Activated T-helper 1 cell treated with anti-CD3 and anti-CD28 coated beads, Interleukin-12 subunit alpha, Interleukin-12 subunit beta, Interleukin-2, Interleukin-4 antibody, amounts not matched to agents 30 ng/mL and 10 ng/mL and 1 ng/mL, durations not matched to agents 14 hours and 24 hours and 36 hours (primary cell): ENCODE measurements at regions not wholly inside any gene's neighbourhood (a gene's known extent, or its start where the extent isn't known, plus 50 kb on each side); places are given as distances from the start of the nearest gene placed in this dataset.
A peak's percentile ranks its signal among the peaks of the same experiment; 100 is the strongest.

Source experiments
- DNase-seq: peaks from one replicate; pipeline ENCODE4 v3.0.0; 2021; ENCODE audit warnings: low spot score
- H3K27ac Mint-ChIP-seq: one replicate; pipeline ENCODE4 v1.8.0; 2021; ENCODE audit warnings: mild to moderate bottlenecking, mixed read lengths
- H3K27me3 Mint-ChIP-seq: one replicate; pipeline ENCODE4 v1.8.0; 2022; ENCODE audit warnings: mild to moderate bottlenecking, moderate library complexity, mixed read lengths; ENCODE audit not compliant: insufficient read depth
- H3K36me3 Mint-ChIP-seq: one replicate; pipeline ENCODE4 v1.8.0; 2021; ENCODE audit warnings: low read depth, mixed read lengths
- H3K4me1 Mint-ChIP-seq: one replicate; pipeline ENCODE4 v1.8.0; 2021; ENCODE audit warnings: low read depth, mixed read lengths
- H3K4me3 Mint-ChIP-seq: one replicate; pipeline ENCODE4 v1.8.0; 2021; ENCODE audit warnings: mild to moderate bottlenecking, moderate library complexity, mixed read lengths
- H3K9me3 Mint-ChIP-seq: one replicate; pipeline ENCODE4 v1.8.0; 2021; ENCODE audit warnings: mixed read lengths
- intact Hi-C: fragments of 100-400 bp; cut with micrococcal nuclease; formaldehyde crosslinking; loops from one replicate; pipeline ENCODE4 v1.15.1; 2024

- Mint-ChIP-seq H3K27me3 (peaks cover 53% of the 10 kb centered on the region), H3K9me3 (no peaks in the 10 kb centered on the region), H3K4me3 (no peak overlapping the region), H3K4me1 (peaks cover 15% of the 10 kb centered on the region), H3K36me3 (no peaks in the 10 kb centered on the region), H3K27ac (no peak overlapping the region)
- no peak for DNase-seq
- intact Hi-C loops, result no loop called here
These were observed 69.0 kb upstream of the CAPRIN2 start for GRCh38 chr12:30823764-30824163.

- intact Hi-C loops, result no loop called here
- peak overlapping the region; percentile 80 for H3K4me3 Mint-ChIP-seq
These were observed 68.5 kb upstream of the CAPRIN2 start for GRCh38 chr12:30823156-30823699.

GRCh38 chr12:30822385-30823155, 67.8 kb upstream of the CAPRIN2 start:
- no peaks in the 10 kb centered on the region for H3K9me3 Mint-ChIP-seq
- no peak overlapping the region for H3K27ac Mint-ChIP-seq
- DNase-seq, result peak; percentile 4
- H3K36me3 Mint-ChIP-seq, result no peaks in the 10 kb centered on the region
- intact Hi-C loops, result no loop called here
- peaks cover 59% of the 10 kb centered on the region for H3K27me3 Mint-ChIP-seq
- H3K4me3 Mint-ChIP-seq, result peak overlapping the region; percentile 80
- H3K4me1 Mint-ChIP-seq, result peaks cover 15% of the 10 kb centered on the region

More at GRCh38 chr12:30823156-30823699, 68.5 kb upstream of the CAPRIN2 start:
- Mint-ChIP-seq H3K4me1 (peaks cover 15% of the 10 kb centered on the region), H3K36me3 (no peaks in the 10 kb centered on the region), H3K9me3 (no peaks in the 10 kb centered on the region), H3K27me3 (peaks cover 58% of the 10 kb centered on the region), H3K27ac (no peak overlapping the region)
- DNase-seq, result no peak

GRCh38 chr12:30820406-30820946, 65.7 kb upstream of the CAPRIN2 start:
- Mint-ChIP-seq H3K9me3 (no peaks in the 10 kb centered on the region), H3K4me1 (peaks cover 15% of the 10 kb centered on the region), H3K27me3 (peaks cover 62% of the 10 kb centered on the region), H3K36me3 (no peaks in the 10 kb centered on the region), H3K4me3 (no peak overlapping the region), H3K27ac (no peak overlapping the region)
- no peak for DNase-seq
- intact Hi-C loops, result no loop called here

- intact Hi-C loops, result no loop called here
- Mint-ChIP-seq H3K4me1 (peaks cover 15% of the 10 kb centered on the region), H3K9me3 (no peaks in the 10 kb centered on the region), H3K36me3 (no peaks in the 10 kb centered on the region), H3K27me3 (peaks cover 53% of the 10 kb centered on the region), H3K27ac (no peak overlapping the region), H3K4me3 (no peak overlapping the region)
- no peak for DNase-seq
These were observed 63.8 kb upstream of the CAPRIN2 start for GRCh38 chr12:30818562-30818961.

- peaks cover 4% of the 10 kb centered on the region for H3K4me1 Mint-ChIP-seq
- no peak overlapping the region for H3K4me3 Mint-ChIP-seq
- peaks cover 48% of the 10 kb centered on the region for H3K27me3 Mint-ChIP-seq
- no peak for DNase-seq
- intact Hi-C loops, result no loop called here
- no peak overlapping the region for H3K27ac Mint-ChIP-seq
- H3K36me3 Mint-ChIP-seq, result no peaks in the 10 kb centered on the region
- no peaks in the 10 kb centered on the region for H3K9me3 Mint-ChIP-seq
These were observed 62.2 kb upstream of the CAPRIN2 start for GRCh38 chr12:30816742-30817465.

GRCh38 chr12:30814295-30814655, 59.5 kb upstream of the CAPRIN2 start:
- DNase-seq, result no peak
- H3K4me3 Mint-ChIP-seq, result no peak overlapping the region
- peaks cover 24% of the 10 kb centered on the region for H3K27me3 Mint-ChIP-seq
- H3K9me3 Mint-ChIP-seq, result no peaks in the 10 kb centered on the region
- no peak overlapping the region for H3K27ac Mint-ChIP-seq
- H3K4me1 Mint-ChIP-seq, result no peaks in the 10 kb centered on the region
- H3K36me3 Mint-ChIP-seq, result no peaks in the 10 kb centered on the region
- intact Hi-C loops, result no loop called here

GRCh38 chr12:30813525-30814294, 59.0 kb upstream of the CAPRIN2 start:
- no peaks in the 10 kb centered on the region for H3K9me3 Mint-ChIP-seq
- no peak for DNase-seq
- peaks cover 23% of the 10 kb centered on the region for H3K27me3 Mint-ChIP-seq
- H3K27ac Mint-ChIP-seq, result no peak overlapping the region
- H3K36me3 Mint-ChIP-seq, result no peaks in the 10 kb centered on the region
- intact Hi-C loops, result no loop called here
- no peaks in the 10 kb centered on the region for H3K4me1 Mint-ChIP-seq
- no peak overlapping the region for H3K4me3 Mint-ChIP-seq

GRCh38 chr12:30811966-30812365, 57.2 kb upstream of the CAPRIN2 start:
- no peak overlapping the region for H3K4me3 Mint-ChIP-seq
- intact Hi-C loops, result no loop called here
- H3K36me3 Mint-ChIP-seq, result no peaks in the 10 kb centered on the region
- no peak overlapping the region for H3K27ac Mint-ChIP-seq
- peaks cover 20% of the 10 kb centered on the region for H3K27me3 Mint-ChIP-seq
- no peaks in the 10 kb centered on the region for H3K4me1 Mint-ChIP-seq
- DNase-seq, result no peak
- no peaks in the 10 kb centered on the region for H3K9me3 Mint-ChIP-seq

GRCh38 chr12:30810918-30811317, 56.2 kb upstream of the CAPRIN2 start:
- no peaks in the 10 kb centered on the region for H3K4me1 Mint-ChIP-seq
- H3K27ac Mint-ChIP-seq, result no peak overlapping the region
- no peaks in the 10 kb centered on the region for H3K9me3 Mint-ChIP-seq
- intact Hi-C loops, result no loop called here
- H3K27me3 Mint-ChIP-seq, result peaks cover 18% of the 10 kb centered on the region
- H3K36me3 Mint-ChIP-seq, result no peaks in the 10 kb centered on the region
- H3K4me3 Mint-ChIP-seq, result no peak overlapping the region
- DNase-seq, result no peak

GRCh38 chr12:30807695-30808034, 52.9 kb upstream of the CAPRIN2 start:
- H3K4me3 Mint-ChIP-seq, result no peak overlapping the region
- peaks cover 15% of the 10 kb centered on the region for H3K27me3 Mint-ChIP-seq

GRCh38 chr12:30806989-30807694, 52.4 kb upstream of the CAPRIN2 start:
- H3K4me1 Mint-ChIP-seq, result no peaks in the 10 kb centered on the region
- peak; percentile 4 for DNase-seq
- H3K4me3 Mint-ChIP-seq, result no peak overlapping the region
- no peaks in the 10 kb centered on the region for H3K36me3 Mint-ChIP-seq
- no peaks in the 10 kb centered on the region for H3K9me3 Mint-ChIP-seq
- peaks cover 10% of the 10 kb centered on the region for H3K27me3 Mint-ChIP-seq
- no peak overlapping the region for H3K27ac Mint-ChIP-seq
- intact Hi-C loops, result loop anchor here (1.0 to 5.0 kb wide), 4 partner anchors 110 to 1425 kb away; partner anchors contain the start of genes ERGIC2 and IPO8

More at GRCh38 chr12:30807695-30808034, 52.9 kb upstream of the CAPRIN2 start:
- Mint-ChIP-seq H3K27ac (no peak overlapping the region), H3K36me3 (no peaks in the 10 kb centered on the region), H3K4me1 (no peaks in the 10 kb centered on the region), H3K9me3 (no peaks in the 10 kb centered on the region)
- intact Hi-C loops, result loop anchor here (1.0 to 5.0 kb wide), 4 partner anchors 110 to 1425 kb away; partner anchors contain the start of genes ERGIC2 and IPO8
- DNase-seq, result no peak
